Medulla oblongata (tissue), 1 donor: ENCODE measurements at regions not wholly inside any gene's neighbourhood (a gene's known extent, or its start where the extent isn't known, plus 50 kb on each side); places are given as distances from the start of the nearest gene placed in this dataset.
"Not testable (repeated sequence)": the region's sequence is repeated elsewhere in the genome, so short reads cannot be mapped to it uniquely, and the experiment has no call there.

Experiments
- DNase-seq: peaks from one replicate; pipeline ENCODE4 v3.0.0-alpha.2; 2015; ENCODE audit errors: extremely low spot score

DNA sequence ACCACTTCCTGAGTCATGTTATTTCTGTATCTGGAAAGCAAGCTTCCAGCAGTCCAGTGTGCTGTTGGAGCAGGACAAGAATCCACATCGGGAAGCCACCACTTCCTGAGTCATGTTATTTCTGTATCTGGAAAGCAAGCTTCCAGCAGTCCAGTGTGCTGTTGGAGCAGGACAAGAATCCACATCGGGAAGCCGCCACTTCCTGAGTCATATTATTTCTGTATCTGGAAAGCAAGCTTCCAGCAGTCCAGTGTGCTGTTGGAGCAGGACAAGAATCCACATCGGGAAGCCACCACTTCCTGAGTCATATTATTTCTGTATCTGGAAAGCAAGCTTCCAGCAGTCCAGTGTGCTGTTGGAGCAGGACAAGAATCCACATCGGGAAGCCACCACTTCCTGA lies 170.2 kb upstream of the EXOC2 start:
- DNase-seq: not testable (repeated sequence)

- no peak for DNase-seq
Measured at GRCh38 chr6:859936-860335, 167.0 kb upstream of the EXOC2 start.

DNA sequence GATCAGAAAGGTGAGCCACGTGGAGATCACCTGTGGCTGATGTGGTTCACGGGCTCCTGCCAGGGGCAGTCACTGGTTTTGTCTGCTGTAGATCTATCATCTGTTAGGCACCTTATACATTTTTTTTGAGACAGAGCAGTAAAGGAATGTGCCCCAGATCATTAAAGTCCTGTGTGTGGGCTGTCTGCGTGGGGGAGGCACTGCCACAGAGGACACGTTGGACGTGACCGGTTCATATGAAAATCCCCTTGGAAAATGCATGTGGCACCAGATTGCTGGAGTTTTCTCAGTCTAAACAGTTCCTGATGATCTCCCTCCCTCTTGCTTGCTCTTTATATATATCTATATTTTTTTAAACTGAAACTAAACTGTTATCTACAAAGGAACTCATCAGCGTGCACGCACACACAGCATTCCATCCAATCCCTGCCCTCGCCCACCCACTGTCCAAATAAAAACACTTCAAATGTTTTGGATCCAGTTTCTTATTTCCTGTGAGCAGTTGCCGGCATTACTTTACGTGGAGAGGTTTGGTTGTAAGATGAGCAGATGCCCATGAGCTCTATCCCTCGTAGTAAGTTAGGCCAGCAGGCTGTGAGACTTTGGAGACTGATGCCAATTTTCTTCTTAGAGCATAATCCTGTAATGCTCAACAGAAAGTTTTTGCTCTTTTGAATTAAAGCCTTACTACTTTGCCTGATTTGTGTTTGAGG lies 161.6 kb upstream of the EXOC2 start:
- no peak for DNase-seq

GRCh38 chr6:852216-852615 lies 159.3 kb upstream of the EXOC2 start:
- not testable (repeated sequence) for DNase-seq

GRCh38 chr6:849075-849506 lies 156.2 kb upstream of the EXOC2 start:
- DNase-seq: no peak

- DNase-seq: no peak
Measured at GRCh38 chr6:845566-845965, 152.6 kb upstream of the EXOC2 start.

DNA sequence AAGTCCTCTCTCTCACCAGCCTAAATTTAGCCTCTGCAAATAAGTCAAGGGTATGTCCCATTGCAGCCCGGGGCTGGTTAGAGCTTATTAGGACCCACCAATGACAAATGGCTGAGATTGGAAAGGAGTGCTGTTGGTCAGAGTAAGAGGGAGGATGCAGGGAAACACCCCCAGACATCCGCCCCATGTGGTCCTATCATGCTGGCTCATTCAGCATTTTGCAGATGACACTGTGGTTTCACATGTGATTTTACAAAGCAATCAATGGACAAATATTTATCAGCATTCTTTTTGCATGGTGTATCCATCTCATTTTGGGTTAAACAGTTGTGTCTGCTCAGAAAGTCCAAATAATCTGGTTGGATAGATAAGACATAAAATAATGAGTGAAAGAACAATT lies 152.2 kb upstream of the EXOC2 start:
- DNase-seq: no peak

DNA sequence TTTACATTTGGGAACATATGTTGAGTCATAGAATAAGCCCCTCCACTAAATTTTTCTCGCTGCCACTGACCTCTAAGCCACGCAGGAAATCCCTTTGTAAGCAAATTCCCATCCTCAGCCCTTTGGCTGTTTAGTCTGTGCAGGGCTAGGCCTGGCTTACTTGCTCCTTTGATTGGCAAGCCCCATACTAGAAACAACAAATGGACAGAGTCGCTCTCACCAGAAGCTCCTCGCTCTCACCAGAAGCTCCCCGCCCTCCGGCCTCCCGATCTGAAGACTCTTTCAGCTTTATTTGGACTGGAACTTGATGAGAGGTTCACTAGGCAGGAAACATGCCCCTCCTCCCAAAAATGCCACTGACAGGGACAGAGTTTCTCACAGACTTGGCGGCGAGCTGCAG lies 149.2 kb upstream of the EXOC2 start:
- DNase-seq: no peak

GRCh38 chr6:841569-841968 lies 148.6 kb upstream of the EXOC2 start:
- DNase-seq: no peak

DNA sequence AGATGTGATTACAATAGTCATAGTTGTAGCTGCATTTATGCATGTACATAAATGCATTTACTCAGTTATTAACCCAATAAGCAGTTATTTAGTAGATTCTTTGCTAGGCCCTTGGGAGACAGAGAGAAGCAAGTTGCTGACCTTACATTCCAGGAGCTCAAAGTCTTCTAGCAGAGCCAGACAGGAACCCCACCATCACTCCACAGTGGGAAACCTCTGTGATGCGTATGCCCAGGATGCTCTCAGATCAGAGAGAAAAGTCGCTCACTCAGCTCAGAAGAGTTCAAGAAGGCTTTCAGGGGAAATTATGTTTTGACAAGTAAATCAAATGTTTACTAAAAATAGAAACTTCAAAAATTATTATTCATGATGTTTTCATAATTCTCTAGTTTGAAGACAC lies 146.3 kb upstream of the EXOC2 start:
- DNase-seq: no peak

DNA sequence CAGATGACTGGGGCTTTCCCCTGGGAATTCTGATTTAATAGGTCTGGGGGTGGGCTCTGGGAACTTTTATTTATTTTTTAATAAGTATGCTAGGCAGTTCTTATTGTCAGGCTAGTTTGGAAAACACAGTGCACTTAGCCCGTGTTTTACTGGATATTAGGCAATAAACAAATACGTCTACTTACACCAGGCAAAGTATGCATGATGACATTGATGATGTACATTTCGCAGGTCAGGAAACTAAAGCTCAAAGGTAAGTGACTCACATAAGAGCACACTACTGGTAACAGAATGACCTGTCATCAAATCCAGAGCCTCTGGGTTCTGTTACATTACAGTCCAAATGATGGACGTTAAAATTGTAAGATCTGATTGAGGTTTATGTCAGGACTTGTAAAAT lies 144.4 kb upstream of the EXOC2 start:
- DNase-seq: no peak

- no peak for DNase-seq
Measured at GRCh38 chr6:836276-836853, 143.4 kb upstream of the EXOC2 start.

DNA sequence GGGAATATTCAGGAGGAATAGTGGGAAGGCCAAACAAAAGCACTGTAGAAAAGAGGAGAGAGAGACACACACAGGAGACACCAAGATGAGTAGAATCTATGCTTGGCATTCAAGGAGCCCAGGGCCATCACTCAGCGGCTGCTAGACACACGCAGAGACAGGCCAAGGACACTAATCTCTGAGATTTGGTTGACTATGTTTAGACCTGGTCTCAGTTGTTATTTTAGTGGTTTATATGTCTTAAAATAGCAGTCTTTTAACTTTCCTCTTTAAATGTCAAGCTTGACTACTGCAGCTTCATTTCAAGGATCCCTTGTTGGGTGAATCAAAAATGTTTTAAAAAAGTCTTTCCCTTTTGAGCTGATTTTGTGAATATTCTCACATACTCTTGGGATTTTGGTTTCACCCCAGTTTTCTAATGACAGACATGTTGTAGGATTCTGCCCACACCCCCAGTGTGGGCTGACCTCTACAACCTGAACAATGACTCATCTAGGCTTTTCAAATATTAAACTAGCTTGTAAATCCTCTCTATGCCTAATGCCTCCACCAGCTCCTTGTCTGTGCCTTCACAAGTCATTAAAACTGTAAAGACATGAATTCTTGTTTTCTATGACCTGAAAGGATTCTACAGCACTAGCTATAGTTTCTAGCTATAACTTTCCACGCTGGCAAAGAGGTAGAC lies 142.7 kb upstream of the EXOC2 start:
- no peak for DNase-seq

DNA sequence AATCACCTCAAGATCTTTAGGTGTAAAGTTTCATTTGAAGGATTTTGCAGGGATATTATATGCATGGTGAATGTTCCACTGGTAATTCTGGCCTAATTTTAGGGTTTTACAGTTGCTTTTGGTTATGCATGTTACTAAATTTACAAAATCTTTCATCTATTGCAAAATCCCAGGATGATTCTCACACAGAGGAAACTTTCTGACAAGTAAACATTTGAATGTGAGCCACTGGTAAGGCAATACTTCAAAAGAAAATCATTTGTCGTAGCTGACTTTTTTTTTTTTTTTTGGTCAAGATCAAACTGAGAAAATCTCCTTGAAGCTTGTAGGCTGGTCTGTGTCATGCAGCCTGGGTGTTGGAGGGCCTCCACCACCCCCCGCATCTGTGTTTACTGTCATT lies 141.9 kb upstream of the EXOC2 start:
- DNase-seq: no peak

GRCh38 chr6:834190-834589 lies 141.3 kb upstream of the EXOC2 start:
- DNase-seq: no peak

GRCh38 chr6:832804-833203 lies 139.9 kb upstream of the EXOC2 start:
- not testable (repeated sequence) for DNase-seq

- no peak for DNase-seq
Measured at GRCh38 chr6:830667-831327, 137.9 kb upstream of the EXOC2 start.

DNA sequence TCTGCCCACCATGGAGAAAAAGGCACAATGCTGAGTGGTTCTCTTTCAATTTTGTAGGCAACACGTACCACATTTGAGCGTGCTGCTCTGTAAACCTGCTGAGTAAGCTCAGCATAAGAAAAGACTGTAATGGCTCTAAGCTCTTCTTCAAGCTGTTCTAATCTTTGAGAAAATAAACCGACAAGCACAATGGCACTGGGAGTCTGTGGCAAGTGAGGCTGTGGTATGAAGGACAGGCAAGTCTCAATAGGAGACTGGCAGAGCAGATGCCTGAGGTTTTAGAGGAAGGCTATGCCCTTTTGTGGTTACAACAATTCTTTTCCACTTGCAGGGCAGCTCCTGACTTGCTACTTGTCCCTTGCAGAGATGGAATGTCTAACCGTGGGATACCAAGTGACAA lies 136.7 kb upstream of the EXOC2 start:
- no peak for DNase-seq

DNA sequence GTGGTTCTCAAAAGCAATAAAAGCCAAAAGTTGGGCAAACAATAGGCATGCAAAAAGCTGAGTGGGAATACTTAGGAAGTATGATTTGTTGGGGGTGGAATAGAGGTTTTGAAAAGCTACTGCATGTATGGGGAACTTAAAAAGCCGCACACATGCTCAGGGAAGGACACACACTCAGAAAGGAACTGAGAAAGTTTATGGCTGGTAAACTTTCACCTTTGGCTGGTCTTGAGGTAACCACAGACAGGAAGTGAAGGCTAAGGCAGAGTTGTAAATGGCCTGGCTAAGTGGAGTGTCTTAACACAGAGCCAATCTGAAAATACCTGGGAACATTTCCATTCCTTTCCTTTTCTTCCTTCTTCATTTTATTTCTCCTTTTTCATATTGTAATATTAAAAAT lies 134.5 kb upstream of the EXOC2 start:
- DNase-seq: no peak

GRCh38 chr6:819122-819521 lies 126.2 kb upstream of the EXOC2 start:
- DNase-seq: no peak

DNA sequence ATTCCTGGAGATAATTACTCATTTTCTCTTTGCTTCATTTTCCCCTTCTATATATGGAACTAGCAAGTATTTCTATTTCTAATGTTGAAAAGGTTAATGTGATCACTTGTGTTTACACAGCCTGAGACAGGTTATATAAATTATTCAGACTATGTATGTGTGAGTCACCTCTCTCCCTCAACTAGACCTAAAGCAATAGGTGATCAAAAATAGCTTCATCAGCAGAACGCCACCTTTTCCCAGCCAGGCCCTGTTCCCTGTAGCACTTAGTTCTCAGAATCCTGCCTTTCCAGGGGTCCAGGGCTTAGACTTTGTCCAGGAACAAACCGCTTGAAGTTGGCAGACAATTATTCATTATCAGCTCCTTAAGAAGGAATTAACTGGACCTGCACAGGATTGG lies 125.3 kb upstream of the EXOC2 start:
- no peak for DNase-seq

- DNase-seq: no peak
Measured at GRCh38 chr6:816510-817084, 123.7 kb upstream of the EXOC2 start.
